Activated T-cell treated with anti-CD3 and anti-CD28 coated beads, Interleukin-2, amount 50 U/mL, for 1 hour (primary cell): ENCODE measurements at regions not wholly inside any gene's neighbourhood (a gene's known extent, or its start where the extent isn't known, plus 50 kb on each side); places are given as distances from the start of the nearest gene placed in this dataset.
"Not testable (repeated sequence)": the region's sequence is repeated elsewhere in the genome, so short reads cannot be mapped to it uniquely, and the experiment has no call there.

Experiments
- DNase-seq: peaks from one replicate; pipeline ENCODE4 v3.0.0-alpha.2; 2020

DNA sequence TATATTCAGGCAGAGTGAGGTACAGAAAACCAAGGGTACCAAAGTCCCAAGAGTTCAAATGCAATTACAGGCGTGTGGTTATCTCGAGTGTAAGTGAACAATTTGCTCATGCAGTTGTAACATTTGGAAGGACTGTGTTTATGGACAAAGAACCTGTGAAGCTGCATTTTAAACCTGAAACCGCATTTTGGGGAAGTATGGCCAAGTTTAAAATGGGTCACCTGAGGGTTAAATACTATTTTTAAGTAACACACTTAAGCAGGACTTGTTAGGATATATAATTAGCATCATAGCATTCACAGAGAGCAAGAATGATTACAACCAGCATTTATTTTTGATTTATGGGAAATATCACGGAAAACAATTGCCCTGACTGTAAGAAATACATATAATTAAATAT, 79.1 kb upstream of the LCORL start:
- DNase-seq, result no peak

DNA sequence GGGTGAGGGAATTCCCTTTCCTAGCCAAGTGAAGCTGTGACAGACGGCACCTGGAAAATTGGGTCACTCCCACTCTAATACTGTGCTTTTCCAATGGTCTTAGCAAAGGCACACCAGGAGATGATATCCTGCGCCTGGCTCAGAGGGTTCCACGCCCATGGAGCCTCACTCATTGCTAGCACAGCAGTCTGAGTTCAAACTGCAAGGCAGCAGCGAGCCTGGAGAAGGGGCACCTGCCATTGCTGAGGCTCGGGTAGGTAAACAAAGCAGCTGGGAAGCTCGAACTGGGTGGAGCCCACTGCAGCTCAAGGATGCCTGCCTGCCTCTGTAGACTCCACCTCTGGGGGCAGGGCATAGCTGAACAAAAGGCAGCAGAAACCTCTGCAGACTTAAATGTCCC, 68.9 kb upstream of the LCORL start:
- not testable (repeated sequence) for DNase-seq

DNA sequence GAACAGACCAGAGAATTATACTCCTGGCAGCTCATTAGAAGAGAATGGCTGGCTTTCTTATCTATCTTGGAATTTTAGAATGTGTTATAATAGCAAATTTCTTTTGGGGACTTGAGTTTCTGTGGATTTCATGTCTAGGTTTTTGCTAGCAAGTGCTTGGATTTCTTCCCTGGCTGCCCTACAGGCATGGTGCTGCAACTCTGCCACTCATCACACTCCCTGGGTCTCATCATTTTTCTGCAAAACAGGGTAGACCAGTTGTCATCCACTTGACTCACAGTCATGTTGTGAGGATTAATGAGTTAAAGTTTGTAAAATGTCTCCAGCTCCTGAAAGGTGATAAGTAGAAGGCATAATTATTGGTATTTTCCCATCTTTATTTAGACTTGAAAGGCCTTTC, 60.7 kb upstream of the LCORL start:
- DNase-seq, result no peak

GRCh38 chr4:18081708-18082107, 60.2 kb upstream of the LCORL start:
- DNase-seq, result no peak

- DNase-seq, result no peak
Measured at GRCh38 chr4:18077808-18078207, 56.3 kb upstream of the LCORL start.

DNA sequence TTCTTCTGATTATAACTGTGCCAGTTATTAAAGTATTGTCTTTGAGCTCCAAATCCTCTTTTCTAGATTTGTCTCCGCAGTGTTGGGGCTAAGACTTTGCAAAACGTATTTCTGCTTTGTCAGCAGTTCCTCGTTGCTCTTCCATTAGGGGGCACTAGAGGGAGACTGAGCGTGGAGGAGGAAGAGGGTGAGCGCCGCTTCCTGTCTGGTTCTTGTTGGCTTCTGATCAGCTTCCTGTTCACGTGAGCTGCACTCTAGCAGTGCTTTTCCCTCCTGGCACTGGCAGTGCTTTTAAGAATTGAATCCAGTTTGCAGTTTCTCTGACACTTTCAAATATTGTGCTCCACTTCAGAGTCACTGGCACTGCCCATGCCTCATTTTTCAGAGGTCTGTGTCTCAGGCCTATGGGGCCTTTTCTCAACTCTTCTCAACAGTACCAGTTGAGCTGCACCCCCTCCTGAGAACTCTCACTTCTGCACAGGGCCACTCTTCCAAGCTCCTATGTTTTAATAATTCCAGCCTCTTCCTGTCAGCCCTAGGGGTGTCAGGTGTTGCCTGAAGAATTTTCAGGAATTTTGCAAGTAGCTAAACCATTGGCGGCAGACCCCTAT, 54.4 kb upstream of the LCORL start:
- DNase-seq, result no peak

- no peak for DNase-seq
Measured at GRCh38 chr4:18071894-18072293, 50.3 kb upstream of the LCORL start.
